DMS79 (cell line): ENCODE measurements at regions not wholly inside any gene's neighbourhood (a gene's known extent, or its start where the extent isn't known, plus 50 kb on each side); places are given as distances from the start of the nearest gene placed in this dataset.
"Not testable (repeated sequence)": the region's sequence is repeated elsewhere in the genome, so short reads cannot be mapped to it uniquely, and the experiment has no call there.

Experiments used
- DNase-seq: peaks from one replicate; lab custom pipeline; 2025; lab: John Stamatoyannopoulos, UW

DNA sequence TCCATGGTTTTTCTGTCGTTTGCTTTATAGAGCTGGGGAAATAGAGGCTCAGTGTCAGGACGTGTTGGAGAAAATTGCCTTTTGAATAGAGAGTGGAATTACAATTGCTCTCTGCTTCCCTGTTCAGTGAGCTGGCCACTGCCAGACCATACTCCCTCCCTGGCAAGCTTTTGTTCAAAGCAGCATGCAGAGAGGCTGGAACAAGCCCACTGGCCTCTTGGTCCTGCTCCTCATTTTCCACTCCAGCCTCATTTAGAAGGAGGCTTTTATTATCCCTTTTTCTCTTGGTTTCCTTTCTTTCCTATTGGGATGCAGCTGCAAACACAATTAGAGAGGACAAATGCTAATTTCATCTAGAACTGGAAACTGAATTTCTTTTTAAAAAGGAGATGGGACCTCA, 302.2 kb upstream of the PODXL start:
- DNase-seq, result no peak

GRCh38 chr7:131849472-131849871, 293.0 kb upstream of the PODXL start:
- DNase-seq, result no peak

DNA sequence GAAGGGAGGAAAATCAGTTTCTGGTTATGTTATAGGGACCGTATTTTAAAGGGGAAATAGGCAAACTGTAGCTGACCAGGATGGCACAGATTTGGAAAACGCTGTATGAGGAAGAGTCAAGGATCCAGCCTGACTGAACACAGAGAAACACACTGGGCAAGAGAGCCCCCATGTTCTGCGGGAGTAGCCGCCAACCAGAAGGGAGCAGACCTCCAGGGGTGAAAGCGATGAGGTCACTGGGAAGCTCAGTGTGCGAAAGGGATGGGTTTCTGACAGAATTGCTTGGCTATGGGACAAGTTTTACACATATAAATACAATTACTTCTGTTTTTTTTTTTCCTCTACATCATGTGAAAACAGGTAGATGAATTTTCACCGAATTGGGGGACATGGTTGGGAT, 291.6 kb upstream of the PODXL start:
- DNase-seq, result no peak

GRCh38 chr7:131845573-131846314, 289.3 kb upstream of the PODXL start:
- DNase-seq, result peak; percentile 42

GRCh38 chr7:131844369-131844768, 287.9 kb upstream of the PODXL start:
- no peak for DNase-seq

- DNase-seq, result no peak
These were observed 287.5 kb upstream of the PODXL start for GRCh38 chr7:131843898-131844331.

DNA sequence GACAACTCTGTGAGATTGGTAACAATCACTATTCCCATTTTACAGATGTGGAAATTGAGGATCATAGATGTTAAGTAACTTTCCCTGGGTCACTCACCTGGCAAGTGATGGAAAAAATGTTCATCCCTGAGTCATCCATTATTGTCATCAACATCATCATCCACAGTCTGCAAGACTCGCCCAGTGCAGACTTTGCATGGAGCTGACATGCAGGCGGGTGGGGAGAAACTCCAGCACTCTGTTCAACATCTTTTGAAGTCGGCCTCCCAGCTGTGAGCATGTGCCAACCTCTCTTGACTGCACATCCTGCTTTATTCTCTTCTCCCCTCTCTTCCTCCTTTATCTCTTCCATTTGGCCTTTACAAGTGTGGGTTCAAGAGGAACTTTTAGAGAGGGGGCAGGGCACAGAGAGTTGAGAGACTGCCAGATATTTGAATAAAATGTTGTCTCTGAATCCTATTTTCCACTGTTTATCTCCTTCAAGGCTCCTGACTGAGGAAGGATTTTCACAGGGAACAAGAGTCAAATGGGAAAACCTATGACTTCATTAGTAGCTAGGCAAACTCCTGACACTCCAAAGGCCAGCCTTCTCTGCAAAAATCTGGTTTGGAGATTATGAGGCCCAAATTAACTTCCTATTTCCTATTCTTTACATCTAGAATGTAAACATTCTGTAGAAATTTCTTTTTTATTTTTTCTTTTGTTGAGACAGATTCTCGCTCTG, 283.7 kb upstream of the PODXL start:
- DNase-seq, result no peak

DNA sequence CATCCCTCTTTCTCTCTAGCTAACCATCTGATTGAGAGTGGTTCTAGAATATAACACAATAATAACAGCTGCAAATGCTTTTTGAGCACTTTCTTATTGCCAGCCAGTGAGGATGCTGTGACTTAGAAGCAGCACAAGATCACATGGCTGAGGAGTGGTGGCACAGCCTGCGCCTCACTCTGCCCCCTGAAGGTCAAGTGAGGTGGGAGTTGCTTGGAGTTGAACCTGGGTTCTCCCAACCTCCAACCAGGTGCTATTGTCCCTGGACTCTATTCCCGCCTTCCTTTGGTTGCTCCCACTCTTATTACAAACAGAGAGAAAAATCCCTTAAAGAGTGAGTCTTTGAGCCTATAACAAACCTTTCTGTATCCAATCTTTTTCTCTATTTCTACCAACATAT, 280.3 kb upstream of the PODXL start:
- peak; percentile 54 for DNase-seq

GRCh38 chr7:131835141-131835540, 278.7 kb upstream of the PODXL start:
- DNase-seq, result no peak

GRCh38 chr7:131830681-131831080, 274.3 kb upstream of the PODXL start:
- DNase-seq, result no peak

DNA sequence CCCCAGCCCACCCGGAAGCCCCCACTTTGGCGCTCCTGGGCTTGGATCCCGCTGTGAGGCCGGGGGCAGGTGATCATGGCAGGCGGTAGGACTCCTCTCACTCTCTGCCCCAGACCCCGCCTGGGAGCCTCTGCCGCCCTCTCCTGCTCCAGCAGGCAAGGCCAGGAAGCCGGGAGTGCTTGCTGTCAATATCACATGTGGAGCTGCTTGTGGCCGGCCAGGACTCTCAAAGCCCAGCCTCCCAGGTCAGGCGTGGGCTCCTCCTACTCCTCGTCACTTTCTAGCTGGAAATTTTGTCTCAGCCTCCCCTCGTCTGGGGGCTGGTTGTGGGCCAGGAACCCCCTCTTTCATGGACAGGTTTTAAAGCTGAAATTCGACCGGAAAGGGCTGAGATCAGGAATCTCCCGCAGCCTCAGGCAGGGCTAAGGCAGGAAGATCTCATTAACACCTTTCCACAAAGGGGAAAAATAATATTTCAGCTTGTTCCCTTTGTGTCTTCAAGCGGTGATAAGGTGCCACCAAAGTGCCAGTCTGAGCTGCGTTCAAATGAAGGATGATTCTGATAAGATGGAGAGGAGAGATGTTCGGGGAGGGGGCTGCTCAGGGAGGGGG, 273.6 kb upstream of the PODXL start:
- no peak for DNase-seq

GRCh38 chr7:131827421-131827820, 271.0 kb upstream of the PODXL start:
- no peak for DNase-seq

DNA sequence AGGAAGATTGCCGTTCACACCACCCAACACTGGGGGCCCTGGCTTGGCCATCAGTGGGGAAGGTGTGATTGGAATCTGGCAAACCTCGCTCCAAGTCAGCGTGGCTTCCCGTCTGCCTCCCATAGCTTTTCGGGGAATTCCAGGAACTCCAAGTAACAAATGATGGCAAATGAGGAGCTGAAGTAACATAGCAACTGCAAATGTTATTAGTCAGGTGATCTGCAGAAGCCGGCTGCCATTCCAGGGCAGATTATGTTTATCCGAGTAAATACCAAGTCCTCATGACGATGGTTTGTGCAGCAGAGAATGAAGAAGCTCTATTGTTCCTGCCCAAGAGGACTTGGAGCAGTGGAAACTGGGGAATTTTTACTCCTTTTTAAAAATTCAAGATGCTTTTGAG, 270.5 kb upstream of the PODXL start:
- DNase-seq, result no peak

DNA sequence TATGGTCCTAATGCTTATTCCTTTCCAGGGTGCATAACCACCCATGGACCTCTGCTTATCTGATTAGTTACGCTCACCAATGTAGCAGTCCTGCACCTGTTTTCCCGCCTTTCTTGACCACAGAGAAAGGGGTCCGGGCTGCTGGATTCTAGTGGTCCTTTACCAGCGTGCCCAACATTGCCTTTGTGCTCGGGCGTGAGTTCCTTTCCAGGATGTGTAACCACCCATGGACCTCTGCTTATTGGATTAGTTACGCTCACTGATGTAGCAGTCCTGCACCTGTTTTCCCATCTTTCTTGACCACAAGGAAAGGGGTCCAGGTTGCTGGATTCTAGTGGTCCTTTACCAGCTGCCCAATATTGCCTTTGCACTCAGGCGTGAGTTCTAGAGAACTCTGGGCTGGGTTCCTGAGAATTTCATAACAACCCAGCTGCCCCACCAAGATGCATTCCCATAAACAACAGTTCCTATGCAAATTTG, 267.6 kb upstream of the PODXL start:
- DNase-seq, result peak; percentile 79

GRCh38 chr7:131819891-131820290, 263.5 kb upstream of the PODXL start:
- no peak for DNase-seq

DNA sequence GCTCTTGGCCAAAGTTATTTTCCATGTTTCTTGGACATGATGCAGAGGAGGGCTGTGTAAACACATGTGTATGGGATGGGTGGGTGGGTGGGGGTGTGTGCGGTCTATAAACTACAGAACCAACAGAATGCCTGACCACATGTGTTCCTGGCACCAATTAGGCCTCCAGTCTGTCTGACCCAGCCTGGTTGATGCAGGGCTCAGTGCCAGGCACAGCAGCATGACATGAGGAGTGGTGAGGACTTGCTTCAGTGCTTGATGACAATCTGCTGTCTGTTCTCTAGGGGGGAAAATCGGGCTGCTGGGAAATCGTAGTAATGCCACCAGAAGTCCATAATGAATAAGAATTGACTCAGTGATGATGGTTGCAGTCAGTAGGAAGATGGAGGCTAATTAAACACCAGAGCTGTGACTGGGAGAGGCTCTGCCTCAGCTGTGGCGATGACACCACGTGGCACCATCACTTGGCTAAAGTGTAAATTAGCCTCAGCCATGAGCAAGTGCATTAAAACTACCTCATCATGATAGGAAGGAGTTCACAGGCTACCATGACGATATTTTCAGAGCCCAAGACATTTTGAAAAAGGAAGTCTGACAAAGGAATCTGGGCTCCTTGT, 260.1 kb upstream of the PODXL start:
- DNase-seq, result no peak

DNA sequence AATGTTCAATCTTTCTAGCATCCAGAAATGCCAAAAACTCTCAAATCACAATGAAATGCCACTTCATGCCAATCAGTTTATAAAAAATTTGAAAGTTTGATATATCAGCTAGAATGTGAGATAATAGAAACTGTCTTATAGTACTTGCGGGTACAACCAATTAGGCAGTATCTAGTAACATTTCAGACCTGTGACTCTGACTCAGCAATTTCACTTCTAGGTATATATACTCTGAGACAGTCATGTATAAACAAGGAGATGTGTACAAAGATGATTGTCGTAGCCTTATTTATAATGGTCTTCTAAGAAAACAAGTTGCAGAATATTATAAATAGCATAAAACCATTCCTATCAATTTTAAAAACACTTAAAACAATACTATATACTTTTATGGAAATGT, 252.3 kb upstream of the PODXL start:
- no peak for DNase-seq

GRCh38 chr7:131808156-131808555, 251.7 kb upstream of the PODXL start:
- not testable (repeated sequence) for DNase-seq

DNA sequence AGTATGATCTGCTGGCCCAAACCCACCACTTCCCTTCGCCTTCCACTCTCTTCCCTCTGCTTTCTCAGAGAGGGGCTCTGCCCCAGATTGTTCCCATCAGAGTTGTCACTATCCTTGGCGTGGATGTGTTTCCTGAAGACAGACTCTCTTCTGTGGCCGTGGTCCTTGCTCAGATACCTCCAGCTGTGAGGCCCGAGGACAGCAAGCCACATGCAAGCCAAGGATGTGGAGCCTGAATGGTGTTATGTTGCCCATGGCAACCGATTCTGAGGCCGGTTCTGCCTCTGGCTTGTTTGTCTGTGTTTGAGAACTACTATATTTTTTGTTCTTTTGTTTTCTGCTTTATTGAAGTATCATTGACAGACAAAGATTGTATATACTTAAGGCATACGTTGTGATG, 247.4 kb upstream of the PODXL start:
- DNase-seq, result peak; percentile 30

DNA sequence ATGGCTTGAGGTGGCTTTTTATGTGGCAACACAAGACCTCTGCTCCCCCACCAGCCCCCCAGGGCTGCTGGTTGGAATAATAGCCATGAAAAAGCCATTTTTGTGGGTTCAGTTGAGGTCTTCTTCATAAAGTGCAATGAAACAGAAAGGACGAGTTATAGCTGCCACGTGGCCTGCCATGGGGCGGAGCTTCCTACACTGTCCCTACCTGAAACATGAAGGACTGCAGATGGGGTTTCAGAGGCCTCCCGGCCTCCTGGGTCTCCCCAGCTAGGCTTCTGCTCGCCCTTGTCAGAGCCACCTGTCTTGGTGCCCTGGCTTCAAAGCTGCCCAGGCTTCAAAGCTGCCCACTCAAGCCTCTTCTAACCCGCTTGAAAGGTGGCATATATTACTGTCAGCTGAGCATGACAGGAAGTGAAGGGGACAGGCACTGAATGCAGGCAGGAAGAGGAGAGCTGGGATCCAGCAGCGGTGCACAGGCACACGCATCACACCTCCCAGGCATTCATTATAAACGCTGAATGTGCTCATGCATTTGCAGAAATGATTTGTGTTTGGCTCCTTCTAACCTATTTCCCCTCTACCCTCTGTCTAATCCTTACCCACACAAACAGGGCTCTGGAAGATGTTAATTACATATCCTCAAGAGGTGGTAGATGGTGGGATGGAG, 245.9 kb upstream of the PODXL start:
- DNase-seq, result no peak

DNA sequence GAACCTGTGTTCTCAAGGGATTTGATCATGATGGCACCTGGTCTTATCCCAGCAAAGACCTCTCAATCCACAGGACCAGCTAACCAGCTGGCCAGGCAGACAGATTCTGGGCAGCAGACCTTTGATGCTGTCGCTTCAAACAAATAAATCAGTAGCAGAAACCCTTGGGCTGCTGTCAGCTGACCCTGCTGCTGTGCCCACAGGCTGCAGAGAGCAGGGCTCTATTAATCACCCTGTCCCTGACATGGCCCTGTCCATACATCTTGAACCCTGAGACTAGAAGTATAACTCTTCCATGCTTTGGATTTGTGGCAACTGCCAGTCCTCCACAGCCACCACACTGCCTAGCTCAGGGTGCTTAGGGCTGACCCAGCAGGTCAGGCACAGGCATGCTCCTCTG, 244.1 kb upstream of the PODXL start:
- no peak for DNase-seq

DNA sequence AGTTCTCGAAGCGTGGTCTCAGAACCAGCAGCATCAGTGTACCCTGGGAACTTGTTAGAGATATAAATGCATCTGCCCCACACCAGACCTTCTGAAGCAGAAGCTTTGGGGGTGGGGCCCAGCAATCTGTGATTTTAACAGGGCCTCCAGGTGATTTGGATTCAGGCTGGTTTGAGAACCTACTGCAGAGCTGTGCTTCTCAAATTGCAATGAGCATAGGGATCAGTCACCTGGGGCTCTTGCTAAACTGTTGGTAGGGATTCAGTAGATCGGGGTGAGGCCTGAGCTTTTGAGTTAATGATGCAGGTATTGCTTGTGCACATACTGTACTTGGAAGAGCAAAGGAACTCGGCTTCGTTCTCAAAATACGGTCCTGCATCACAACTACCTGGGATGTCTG, 243.6 kb upstream of the PODXL start:
- no peak for DNase-seq
